Osteocyte (in vitro differentiated cells): ENCODE measurements at regions not wholly inside any gene's neighbourhood (a gene's known extent, or its start where the extent isn't known, plus 50 kb on each side); places are given as distances from the start of the nearest gene placed in this dataset.

Experiments
- DNase-seq: peaks from one replicate; pipeline ENCODE4 v3.0.0; 2021; ENCODE audit warnings: mixed read lengths; ENCODE audit not compliant: unreplicated experiment; ENCODE audit errors: extremely low spot score
- H3K27ac Mint-ChIP-seq: one replicate; pipeline ENCODE4 v1.8.0; 2021; ENCODE audit warnings: mild to moderate bottlenecking, mixed read lengths; ENCODE audit not compliant: unreplicated experiment
- H3K27me3 Mint-ChIP-seq: one replicate; pipeline ENCODE4 v1.8.0; 2021; ENCODE audit warnings: mixed read lengths; ENCODE audit not compliant: unreplicated experiment
- H3K36me3 Mint-ChIP-seq: one replicate; pipeline ENCODE4 v1.8.0; 2021; ENCODE audit warnings: mixed read lengths; ENCODE audit not compliant: unreplicated experiment
- H3K4me1 Mint-ChIP-seq: one replicate; pipeline ENCODE4 v1.8.0; 2021; ENCODE audit warnings: mixed read lengths; ENCODE audit not compliant: unreplicated experiment
- H3K4me3 Mint-ChIP-seq: one replicate; pipeline ENCODE4 v1.8.0; 2021; ENCODE audit warnings: mild to moderate bottlenecking, moderate library complexity, mixed read lengths; ENCODE audit not compliant: unreplicated experiment
- H3K9me3 Mint-ChIP-seq: one replicate; pipeline ENCODE4 v1.8.0; 2021; ENCODE audit warnings: mixed read lengths; ENCODE audit not compliant: unreplicated experiment
- CTCF ChIP-seq: fragments of 200-600 bp; sonication (generic); IDR thresholded peaks from 2 replicates; pipeline ENCODE4 v1.5.0; 2021; ENCODE audit warnings: antibody characterized with exemption, mild to moderate bottlenecking, moderate library complexity

- no peak for TF ChIP-seq CTCF
- Mint-ChIP-seq H3K4me3 (no peak overlapping the region), H3K27ac (no peak overlapping the region), H3K4me1 (no peaks in the 10 kb centered on the region), H3K27me3 (peaks cover 10% of the 10 kb centered on the region), H3K9me3 (no peaks in the 10 kb centered on the region), H3K36me3 (no peaks in the 10 kb centered on the region)
- DNase-seq: no peak
Measured at GRCh38 chr9:118928722-118929121, 440.5 kb downstream of the BRINP1 start.

GRCh38 chr9:118929287-118929686 lies 439.9 kb downstream of the BRINP1 start:
- no peak for TF ChIP-seq CTCF
- Mint-ChIP-seq H3K36me3 (no peaks in the 10 kb centered on the region), H3K4me3 (no peak overlapping the region), H3K4me1 (no peaks in the 10 kb centered on the region), H3K27me3 (peaks cover 10% of the 10 kb centered on the region), H3K27ac (no peak overlapping the region), H3K9me3 (no peaks in the 10 kb centered on the region)
- no peak for DNase-seq

- TF ChIP-seq CTCF: no peak
- no peak for DNase-seq
- Mint-ChIP-seq H3K27ac (no peak overlapping the region), H3K27me3 (peaks cover 10% of the 10 kb centered on the region), H3K4me3 (no peak overlapping the region), H3K36me3 (no peaks in the 10 kb centered on the region), H3K4me1 (no peaks in the 10 kb centered on the region), H3K9me3 (no peaks in the 10 kb centered on the region)
Measured at GRCh38 chr9:118931941-118932340, 437.3 kb downstream of the BRINP1 start.

GRCh38 chr9:118938581-118938980 lies 430.7 kb downstream of the BRINP1 start:
- Mint-ChIP-seq H3K27me3 (peaks cover 4% of the 10 kb centered on the region), H3K36me3 (no peaks in the 10 kb centered on the region), H3K9me3 (peaks cover 4% of the 10 kb centered on the region), H3K27ac (no peak overlapping the region), H3K4me3 (no peak overlapping the region), H3K4me1 (no peaks in the 10 kb centered on the region)
- TF ChIP-seq CTCF: no peak
- DNase-seq: no peak

GRCh38 chr9:118940473-118940872 lies 428.8 kb downstream of the BRINP1 start:
- Mint-ChIP-seq H3K27ac (no peak overlapping the region), H3K4me3 (no peak overlapping the region), H3K9me3 (peaks cover 4% of the 10 kb centered on the region), H3K27me3 (peaks cover 2% of the 10 kb centered on the region), H3K36me3 (no peaks in the 10 kb centered on the region), H3K4me1 (no peaks in the 10 kb centered on the region)
- no peak for TF ChIP-seq CTCF
- no peak for DNase-seq
